Tibial nerve (tissue), 3 donors: ENCODE measurements at regions not wholly inside any gene's neighbourhood (a gene's known extent, or its start where the extent isn't known, plus 50 kb on each side); places are given as distances from the start of the nearest gene placed in this dataset.

Experiments used
- POLR2A ChIP-seq, 2 donors: fragments of 450-650 bp; IDR thresholded peaks; one replicate each; pipeline ENCODE4 v1.6.1; 2017; ENCODE audit warnings: antibody characterized with exemption in 2 of 2, mild to moderate bottlenecking in 2 of 2, moderate library complexity in 2 of 2
- TF ChIP-seq, protein P1 (sequence below), 5 experiments: fragments of 200-600 bp in 3 of 5; fragments of 450-650 bp in 2 of 5; sonication (generic) in 3 of 5; IDR thresholded peaks; one replicate each; pipeline ENCODE4 v1.5.1; 2016 to 2019; ENCODE audit warnings: antibody characterized with exemption in 5 of 5, mild to moderate bottlenecking in 3 of 5, moderate library complexity in 2 of 5

DNA sequence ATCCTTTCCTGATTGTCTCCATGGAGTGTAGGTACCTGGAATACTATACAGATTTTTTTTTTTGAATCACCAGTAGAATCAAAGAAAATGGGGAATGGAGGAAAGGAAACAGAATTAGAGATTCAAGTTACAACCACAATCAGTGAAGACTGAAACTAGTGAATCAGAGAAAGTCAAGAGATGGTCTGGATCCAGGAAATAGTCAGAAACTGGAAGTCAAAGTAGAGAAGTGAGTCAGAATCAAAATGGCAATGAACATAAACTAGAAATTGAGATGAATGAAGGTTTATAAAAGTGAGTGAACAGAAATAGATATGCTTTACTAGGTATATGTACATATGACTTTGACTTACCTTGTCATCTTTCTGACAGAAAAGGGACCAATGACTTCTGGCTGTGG, 579.0 kb downstream of the PLCL1 start:
- TF ChIP-seq, protein P1, sequence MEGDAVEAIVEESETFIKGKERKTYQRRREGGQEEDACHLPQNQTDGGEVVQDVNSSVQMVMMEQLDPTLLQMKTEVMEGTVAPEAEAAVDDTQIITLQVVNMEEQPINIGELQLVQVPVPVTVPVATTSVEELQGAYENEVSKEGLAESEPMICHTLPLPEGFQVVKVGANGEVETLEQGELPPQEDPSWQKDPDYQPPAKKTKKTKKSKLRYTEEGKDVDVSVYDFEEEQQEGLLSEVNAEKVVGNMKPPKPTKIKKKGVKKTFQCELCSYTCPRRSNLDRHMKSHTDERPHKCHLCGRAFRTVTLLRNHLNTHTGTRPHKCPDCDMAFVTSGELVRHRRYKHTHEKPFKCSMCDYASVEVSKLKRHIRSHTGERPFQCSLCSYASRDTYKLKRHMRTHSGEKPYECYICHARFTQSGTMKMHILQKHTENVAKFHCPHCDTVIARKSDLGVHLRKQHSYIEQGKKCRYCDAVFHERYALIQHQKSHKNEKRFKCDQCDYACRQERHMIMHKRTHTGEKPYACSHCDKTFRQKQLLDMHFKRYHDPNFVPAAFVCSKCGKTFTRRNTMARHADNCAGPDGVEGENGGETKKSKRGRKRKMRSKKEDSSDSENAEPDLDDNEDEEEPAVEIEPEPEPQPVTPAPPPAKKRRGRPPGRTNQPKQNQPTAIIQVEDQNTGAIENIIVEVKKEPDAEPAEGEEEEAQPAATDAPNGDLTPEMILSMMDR (IDR thresholded peaks at IDR 0.05): no peak
- no peak for TF ChIP-seq POLR2A (IDR thresholded peaks at IDR 0.05)
